HepG2 (cell line): ENCODE measurements at regions not wholly inside any gene's neighbourhood (a gene's known extent, or its start where the extent isn't known, plus 50 kb on each side); places are given as distances from the start of the nearest gene placed in this dataset.

ENCODE experiments used
- ATRX ChIP-seq: sonication (generic); formaldehyde crosslinking; IDR thresholded peaks from 2 replicates; pipeline ENCODE4 v1.4.0; 2020; ENCODE audit warnings: missing genetic modification reagents, borderline replicate concordance
- CTCF ChIP-seq: sonication (generic); formaldehyde crosslinking; IDR thresholded peaks from 2 replicates; pipeline ENCODE4 v1.5.0; 2020; ENCODE audit warnings: mild to moderate bottlenecking, missing genetic modification reagents, moderate library complexity
- NFIC ChIP-seq: IDR thresholded peaks from 2 replicates; pipeline ENCODE4 v1.6.1; 2012; ENCODE audit warnings: mild to moderate bottlenecking, low read length, inconsistent platforms
- STAG1 ChIP-seq: sonication (generic); formaldehyde crosslinking; IDR thresholded peaks from 2 replicates; pipeline ENCODE4 v1.4.0; 2020; ENCODE audit warnings: missing genetic modification reagents
- USF2 ChIP-seq, 2 experiments: sonication (generic) in 1 of 2; formaldehyde crosslinking in 1 of 2; IDR thresholded peaks; 2 replicates each; pipeline versions ENCODE4 v1.5.1 to v1.6.1; 2011 to 2020; ENCODE audit warnings: borderline replicate concordance in 1 of 2, low read depth in 1 of 2, low read length in 1 of 2, mild to moderate bottlenecking in 1 of 2, missing genetic modification reagents in 1 of 2, moderate library complexity in 1 of 2
- ZBTB7B ChIP-seq: sonication (generic); formaldehyde crosslinking; IDR thresholded peaks from 2 replicates; pipeline ENCODE4 v1.4.0; 2020; ENCODE audit warnings: missing genetic modification reagents
- ZC3H4 ChIP-seq: sonication (generic); formaldehyde crosslinking; IDR thresholded peaks from 2 replicates; pipeline ENCODE4 v1.4.0; 2020; ENCODE audit warnings: missing genetic modification reagents, borderline replicate concordance
- ZNF484 ChIP-seq: sonication (generic); formaldehyde crosslinking; IDR thresholded peaks from 2 replicates; pipeline ENCODE4 v1.5.1; 2020; ENCODE audit warnings: mild to moderate bottlenecking, low read depth, missing genetic modification reagents, borderline replicate concordance

GRCh38 chr3:86228101-86228500 lies 762.8 kb downstream of the VGLL3 start:
- TF ChIP-seq CTCF (CRISPR knock-in tag): no peak
- no peak for TF ChIP-seq ZNF484 (CRISPR knock-in tag)
- TF ChIP-seq NFIC: no peak
- TF ChIP-seq ZBTB7B: no peak
- TF ChIP-seq STAG1 (CRISPR knock-in tag): no peak
- TF ChIP-seq USF2 (IDR thresholded peaks at IDR 0.05; ENCODE audit: low read depth, low read length): no peak
- no peak for TF ChIP-seq USF2 (CRISPR knock-in tag; IDR thresholded peaks at IDR 0.05; ENCODE audit: borderline replicate concordance)
- no peak for TF ChIP-seq ZC3H4 (CRISPR knock-in tag)
- TF ChIP-seq ATRX (CRISPR knock-in tag): no peak
